GM19351 (cell line): ENCODE measurements at regions not wholly inside any gene's neighbourhood (a gene's known extent, or its start where the extent isn't known, plus 50 kb on each side); places are given as distances from the start of the nearest gene placed in this dataset.
"Not testable (repeated sequence)": the region's sequence is repeated elsewhere in the genome, so short reads cannot be mapped to it uniquely, and the experiment has no call there.

ENCODE experiments used
- ATAC-seq: cut with Tn5 transposase; IDR thresholded peaks from one replicate; pipeline ENCODE4 v1.9.1; 2021; ENCODE audit warnings: mild to moderate bottlenecking, moderate library complexity; ENCODE audit not compliant: unreplicated experiment

DNA sequence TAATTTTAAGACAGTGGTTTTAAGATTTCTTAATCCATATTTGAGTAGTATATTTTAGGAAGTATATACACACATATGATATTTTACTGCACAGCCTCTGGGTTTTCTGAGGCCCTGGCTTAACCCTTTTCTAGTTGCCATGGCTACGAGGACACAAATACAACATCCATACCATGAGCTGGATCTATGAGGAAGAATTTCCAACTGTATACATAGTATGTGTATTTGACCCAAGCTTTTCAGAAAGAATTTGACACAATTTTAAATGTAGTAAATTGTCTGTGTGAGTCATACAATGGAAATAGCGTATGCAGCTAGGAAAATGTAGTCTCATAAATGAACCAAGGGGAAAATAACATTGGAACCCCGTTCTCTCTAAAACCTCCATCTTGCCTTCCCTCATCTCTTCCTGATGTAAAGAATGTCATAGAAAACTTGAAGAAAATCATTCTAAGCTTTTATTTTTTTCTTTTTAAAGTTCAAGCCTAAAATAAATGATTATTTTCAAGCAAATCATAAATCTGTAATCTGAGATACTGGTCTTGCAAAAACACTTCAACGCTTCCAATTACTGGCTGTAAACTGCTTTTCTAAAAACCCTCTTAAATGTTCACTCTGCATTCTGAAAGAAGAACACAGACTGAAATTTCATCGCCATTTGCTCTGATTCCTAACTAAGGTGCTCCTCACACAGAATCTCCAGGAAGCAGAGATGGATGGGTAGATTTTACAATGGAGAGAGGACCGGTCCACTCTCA is 172.4 kb downstream of the LACC1 start:
- no peak for ATAC-seq

- no peak for ATAC-seq
Measured at GRCh38 chr13:44052780-44053184, 173.1 kb downstream of the LACC1 start.

DNA sequence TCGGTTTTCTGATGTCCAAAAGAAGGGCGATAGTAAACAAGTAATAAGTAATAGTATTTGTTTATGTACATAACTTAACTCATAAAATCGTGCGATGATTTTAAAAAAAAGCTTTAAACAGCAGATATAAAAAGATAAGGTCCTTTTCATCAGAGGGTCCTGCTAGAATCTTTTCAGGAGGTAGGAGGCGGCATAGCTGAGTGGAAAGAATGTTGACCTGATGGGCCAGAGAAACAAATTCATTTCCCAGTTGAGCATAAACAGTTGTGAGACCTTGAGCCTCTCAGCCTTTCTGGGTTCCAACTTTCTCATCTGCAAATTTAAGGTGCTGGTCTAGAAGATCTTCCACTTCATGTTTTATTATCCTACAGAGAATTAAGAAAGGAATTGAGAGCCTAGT is 173.5 kb downstream of the LACC1 start:
- ATAC-seq = no peak

DNA sequence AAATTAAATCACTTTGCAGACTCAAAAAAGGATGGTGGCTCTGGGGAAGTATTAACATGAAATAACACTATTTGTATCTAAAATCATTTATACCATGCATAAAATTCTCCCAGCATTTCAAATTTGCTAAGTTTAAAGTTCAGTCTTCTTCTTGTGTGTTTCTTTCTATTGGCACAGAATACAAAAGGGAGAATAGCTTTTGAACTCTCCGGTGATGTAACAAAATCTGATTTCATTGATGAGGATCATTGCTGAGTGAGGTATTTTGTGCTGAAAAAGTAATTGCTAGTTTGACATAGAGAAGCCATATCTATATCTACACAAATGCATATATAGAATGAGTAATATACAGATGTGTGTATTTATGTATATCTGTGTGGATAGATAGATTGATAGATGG is 174.8 kb downstream of the LACC1 start:
- no peak for ATAC-seq

DNA sequence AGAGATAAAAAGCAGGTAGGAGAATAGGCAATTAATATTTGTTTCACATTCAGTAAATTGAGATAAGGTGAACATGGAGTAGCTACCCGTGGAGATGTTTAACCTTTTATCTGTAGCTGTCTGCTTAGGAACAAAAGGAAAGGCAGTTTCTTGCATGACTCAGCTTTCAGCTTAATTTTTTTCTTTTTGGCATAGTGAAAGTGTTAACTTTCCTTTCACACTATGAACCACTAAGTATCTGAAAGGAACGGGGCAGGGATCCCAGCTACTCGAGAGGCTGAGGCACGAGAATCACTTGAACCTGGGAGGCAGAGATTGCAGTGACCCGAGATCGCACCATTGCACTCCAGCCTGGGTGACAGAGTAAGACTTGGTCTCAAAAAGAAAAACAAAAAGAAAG is 176.0 kb downstream of the LACC1 start:
- not testable (repeated sequence) for ATAC-seq

DNA sequence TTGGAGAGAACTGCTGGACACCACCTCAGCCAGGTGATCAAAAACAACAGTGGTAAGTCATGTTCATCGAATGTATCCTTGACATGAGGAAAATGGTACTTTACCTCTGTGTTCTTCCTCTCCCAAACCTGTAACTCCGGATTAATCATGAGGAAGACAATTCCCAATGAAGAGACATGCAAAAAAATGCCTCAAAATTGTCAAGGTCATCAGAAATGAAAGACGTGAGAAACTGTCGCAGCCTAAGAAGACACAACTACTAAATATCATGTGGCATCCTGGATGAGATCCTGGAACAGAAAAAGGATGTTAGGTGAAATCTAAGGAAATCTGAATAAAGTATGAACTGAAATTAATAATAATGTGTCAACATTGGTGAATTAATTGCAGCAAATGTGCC is 178.4 kb downstream of the LACC1 start:
- ATAC-seq = no peak

- ATAC-seq = no peak
Measured at GRCh38 chr13:44058624-44059215, 179.0 kb downstream of the LACC1 start.

DNA sequence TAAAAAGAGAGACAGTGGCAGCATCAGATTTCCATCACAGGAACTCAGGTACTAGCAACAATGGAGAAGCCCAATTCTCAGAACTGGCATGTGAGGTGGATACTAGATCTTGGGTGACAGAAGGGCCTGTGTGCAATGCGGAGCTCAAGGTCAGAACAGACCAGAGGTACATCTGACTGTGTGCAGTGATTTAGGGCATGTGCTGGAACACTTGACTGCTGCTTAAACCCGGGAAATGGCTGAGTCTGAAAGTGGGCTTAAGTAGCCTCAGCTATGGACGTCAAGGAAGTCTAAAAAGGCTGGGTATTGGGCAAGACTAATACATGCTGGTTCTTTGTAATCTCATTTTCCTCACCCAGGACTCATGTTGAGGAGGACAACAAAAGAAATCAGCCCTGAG is 182.2 kb downstream of the LACC1 start:
- no peak for ATAC-seq

GRCh38 chr13:44063467-44063866 is 183.8 kb downstream of the LACC1 start:
- no peak for ATAC-seq

GRCh38 chr13:44063881-44064280 is 184.2 kb downstream of the LACC1 start:
- no peak for ATAC-seq

- no peak for ATAC-seq
Measured at GRCh38 chr13:44064357-44064756, 184.7 kb downstream of the LACC1 start.

GRCh38 chr13:44068169-44068568 is 188.5 kb downstream of the LACC1 start:
- ATAC-seq = no peak

- ATAC-seq = no peak
Measured at GRCh38 chr13:44068737-44069136, 189.0 kb downstream of the LACC1 start.

- ATAC-seq = no peak
Measured at GRCh38 chr13:44072536-44072935, 192.8 kb downstream of the LACC1 start.

DNA sequence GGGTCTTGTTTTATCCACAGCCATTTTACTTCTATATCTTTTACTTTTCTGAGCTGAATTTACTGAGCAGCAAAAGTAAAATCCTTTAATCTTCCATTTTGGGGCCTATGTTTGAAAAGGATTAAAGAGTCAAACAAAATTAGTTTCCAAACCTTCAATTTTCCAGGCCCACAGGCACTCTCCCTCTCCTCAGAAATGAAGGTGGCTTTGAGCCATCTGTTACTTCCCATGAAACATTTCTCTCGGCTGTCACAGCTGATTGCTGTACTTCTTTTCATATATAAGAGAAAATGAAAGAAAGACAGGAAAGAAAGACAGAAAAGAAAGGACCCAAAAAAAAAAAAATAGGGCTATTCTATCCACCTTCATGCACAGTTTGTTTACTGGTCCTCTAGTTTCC is 194.9 kb downstream of the LACC1 start:
- ATAC-seq = no peak

GRCh38 chr13:44075113-44075512 is 195.4 kb downstream of the LACC1 start:
- ATAC-seq = no peak

GRCh38 chr13:44078806-44079376 is 199.2 kb downstream of the LACC1 start:
- ATAC-seq = no peak

DNA sequence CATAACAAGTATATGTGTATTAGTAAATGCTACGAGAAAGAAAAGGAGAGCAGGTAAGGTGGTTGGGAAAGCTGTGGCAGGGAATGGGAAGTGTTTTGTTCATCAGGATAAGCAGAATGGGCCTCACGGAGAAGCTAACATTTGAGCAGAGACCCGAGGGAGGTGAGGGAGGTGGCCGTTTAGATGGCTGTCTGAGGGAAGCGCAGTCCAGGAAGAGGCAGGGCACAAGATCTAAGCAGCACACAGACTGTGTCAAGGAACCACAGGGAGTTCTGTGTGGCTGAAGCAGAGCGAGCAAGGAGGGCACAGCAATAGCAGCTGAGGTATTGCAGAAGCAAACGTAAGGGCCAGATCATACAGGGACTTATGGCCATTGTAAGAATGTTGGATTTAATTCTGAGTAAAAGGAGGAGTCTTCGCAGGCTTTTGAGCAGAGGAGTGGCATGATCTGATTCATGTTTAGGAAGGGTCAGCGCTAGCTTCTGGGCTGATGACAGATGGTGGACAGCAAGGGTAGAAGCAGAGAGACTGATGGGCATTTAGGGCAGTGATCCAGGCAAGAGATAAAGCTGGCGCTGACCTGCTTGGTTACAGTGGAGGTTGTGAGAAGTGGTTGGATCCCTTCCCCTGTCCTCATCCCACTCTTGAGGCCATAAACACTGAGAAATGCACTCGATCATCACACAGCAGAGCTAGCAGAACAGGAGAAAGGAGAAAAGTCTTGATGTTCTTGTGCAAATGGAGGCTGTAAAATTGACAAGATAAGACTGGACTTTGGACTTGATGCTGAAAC is 199.9 kb downstream of the LACC1 start:
- no peak for ATAC-seq

DNA sequence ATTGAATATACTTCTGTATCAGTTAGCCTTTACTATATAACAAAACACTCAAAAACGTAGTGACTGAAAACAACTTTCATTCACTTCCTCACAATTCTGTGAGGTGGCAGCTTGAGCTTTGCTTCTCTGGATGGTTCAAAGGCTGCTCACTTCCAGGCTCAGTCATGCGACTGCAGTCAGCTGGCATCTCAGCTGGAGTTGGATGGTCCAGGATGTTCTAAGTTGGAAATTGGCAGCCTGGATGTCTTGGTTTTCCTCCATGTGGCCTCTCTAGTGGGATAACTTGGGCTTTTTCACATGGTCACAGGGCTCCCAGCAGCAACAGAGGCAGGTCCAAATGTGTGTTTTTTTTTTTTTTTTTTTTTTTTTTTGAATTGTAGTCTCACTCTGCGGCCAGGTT is 204.4 kb downstream of the LACC1 start:
- ATAC-seq = no peak

DNA sequence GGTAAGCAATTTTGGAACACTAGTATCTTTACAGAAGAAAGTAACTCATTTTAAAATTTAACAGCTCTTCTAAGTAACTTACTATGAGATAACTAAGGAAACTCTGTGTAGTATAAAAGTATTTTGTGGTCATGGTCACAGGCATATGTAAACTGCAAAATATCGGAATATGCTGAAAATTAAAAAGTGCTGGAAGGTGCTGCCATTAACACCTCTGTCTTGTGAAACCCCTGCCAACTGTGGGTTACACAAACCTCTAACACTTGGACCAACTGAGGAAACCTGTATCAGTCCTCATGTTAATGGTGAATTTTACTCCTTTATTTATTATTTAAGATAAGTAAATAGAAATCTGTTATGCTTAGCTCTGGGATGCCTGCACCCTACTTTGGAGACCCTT is 206.7 kb downstream of the LACC1 start:
- ATAC-seq = no peak

- no peak for ATAC-seq
Measured at GRCh38 chr13:44088411-44088810, 208.7 kb downstream of the LACC1 start.

- ATAC-seq = no peak
Measured at GRCh38 chr13:44088991-44089413, 209.3 kb downstream of the LACC1 start.
